NCI-H187 (cell line): ENCODE measurements at regions not wholly inside any gene's neighbourhood (a gene's known extent, or its start where the extent isn't known, plus 50 kb on each side); places are given as distances from the start of the nearest gene placed in this dataset.
"Not testable (repeated sequence)": the region's sequence is repeated elsewhere in the genome, so short reads cannot be mapped to it uniquely, and the experiment has no call there.

Experiments used
- DNase-seq, 2 experiments: peaks; one replicate each; lab custom pipeline; 2025; lab: John Stamatoyannopoulos, UW

- no peak for DNase-seq
Measured at GRCh38 chr5:68115584-68115983, 100.0 kb upstream of the PIK3R1 start.

GRCh38 chr5:68114378-68115040 lies 101.0 kb upstream of the PIK3R1 start:
- no peak for DNase-seq

- DNase-seq = no peak
Measured at GRCh38 chr5:68112658-68113057, 102.9 kb upstream of the PIK3R1 start.

GRCh38 chr5:68110894-68111293 lies 104.7 kb upstream of the PIK3R1 start:
- no peak for DNase-seq

GRCh38 chr5:68110264-68110663 lies 105.3 kb upstream of the PIK3R1 start:
- no peak for DNase-seq

GRCh38 chr5:68104217-68104616 lies 111.3 kb upstream of the PIK3R1 start:
- DNase-seq = not testable (repeated sequence)

- not testable (repeated sequence) for DNase-seq
Measured at GRCh38 chr5:68103297-68103696, 112.3 kb upstream of the PIK3R1 start.

GRCh38 chr5:68099327-68099726 lies 116.2 kb upstream of the PIK3R1 start:
- no peak for DNase-seq

- no peak for DNase-seq
Measured at GRCh38 chr5:68093455-68094159, 121.9 kb upstream of the PIK3R1 start.

GRCh38 chr5:68088302-68088701 lies 127.3 kb upstream of the PIK3R1 start:
- DNase-seq = no peak

- no peak for DNase-seq
Measured at GRCh38 chr5:68087866-68088265, 127.7 kb upstream of the PIK3R1 start.

- no peak for DNase-seq
Measured at GRCh38 chr5:68086857-68087256, 128.7 kb upstream of the PIK3R1 start.

GRCh38 chr5:68086439-68086838 lies 129.1 kb upstream of the PIK3R1 start:
- no peak for DNase-seq

GRCh38 chr5:68084396-68084795 lies 131.2 kb upstream of the PIK3R1 start:
- DNase-seq = no peak

GRCh38 chr5:68080282-68081050 lies 135.1 kb upstream of the PIK3R1 start:
- DNase-seq = no peak

- DNase-seq = no peak
Measured at GRCh38 chr5:68077349-68077894, 138.1 kb upstream of the PIK3R1 start.

- no peak for DNase-seq
Measured at GRCh38 chr5:68074633-68075032, 140.9 kb upstream of the PIK3R1 start.

- no peak for DNase-seq
Measured at GRCh38 chr5:68074048-68074632, 141.4 kb upstream of the PIK3R1 start.

- no peak for DNase-seq
Measured at GRCh38 chr5:68071736-68072135, 143.8 kb upstream of the PIK3R1 start.

GRCh38 chr5:68071282-68071632 lies 144.3 kb upstream of the PIK3R1 start:
- no peak for DNase-seq

GRCh38 chr5:68070591-68071281 lies 144.8 kb upstream of the PIK3R1 start:
- DNase-seq = no peak
